Activated CD4-positive, alpha-beta T cell treated with anti-CD3 and anti-CD28 coated beads, Interleukin-2, amount 10 ng/mL, durations not matched to agents 7 days and 5 days (primary cell): ENCODE measurements at regions not wholly inside any gene's neighbourhood (a gene's known extent, or its start where the extent isn't known, plus 50 kb on each side); places are given as distances from the start of the nearest gene placed in this dataset.
A peak's percentile ranks its signal among the peaks of the same experiment; 100 is the strongest.
"Not testable (repeated sequence)": the region's sequence is repeated elsewhere in the genome, so short reads cannot be mapped to it uniquely, and the experiment has no call there.

Source experiments
- CTCF ChIA-PET: fragments of 350-600 bp; sonication (Branson Sonifier 250); formaldehyde crosslinking; loops from one replicate; lab custom pipeline; 2021; ENCODE audit warnings: antibody characterized with exemption; lab: Charles Lee
- POLR2A ChIA-PET: fragments of 350-600 bp; sonication (Branson Sonifier 250); formaldehyde crosslinking; loops from one replicate; lab custom pipeline; 2021; ENCODE audit warnings: antibody characterized with exemption; lab: Charles Lee
- DNase-seq: peaks from one replicate; pipeline ENCODE4 v3.0.0-alpha.2; 2020
- H3K27ac Mint-ChIP-seq: one replicate; pipeline ENCODE4 v1.8.0; 2021; ENCODE audit warnings: mild to moderate bottlenecking, moderate library complexity, mixed read lengths
- H3K27me3 Mint-ChIP-seq: one replicate; pipeline ENCODE4 v1.8.0; 2021; ENCODE audit warnings: mixed read lengths
- H3K36me3 Mint-ChIP-seq: one replicate; pipeline ENCODE4 v1.8.0; 2021; ENCODE audit warnings: low read depth, mixed read lengths
- H3K4me1 Mint-ChIP-seq: one replicate; pipeline ENCODE4 v1.8.0; 2021; ENCODE audit warnings: mixed read lengths
- H3K4me3 Mint-ChIP-seq: one replicate; pipeline ENCODE4 v1.8.0; 2021; ENCODE audit warnings: mild to moderate bottlenecking, moderate library complexity, mixed read lengths
- H3K9me3 Mint-ChIP-seq: one replicate; pipeline ENCODE4 v1.8.0; 2021; ENCODE audit warnings: mixed read lengths

- peaks cover 30% of the 10 kb centered on the region for H3K4me1 Mint-ChIP-seq
- ChIA-PET POLR2A (no interaction called here), CTCF (interaction anchor here (0.6 kb wide), 1 partner anchor 329 kb away, joined by 3 read pairs; no protein-coding TSS in a partner anchor)
- no peaks in the 10 kb centered on the region for H3K9me3 Mint-ChIP-seq
- no peak for DNase-seq
- no peaks in the 10 kb centered on the region for H3K36me3 Mint-ChIP-seq
- no peak overlapping the region for H3K4me3 Mint-ChIP-seq
- no peak overlapping the region for H3K27ac Mint-ChIP-seq
- no peaks in the 10 kb centered on the region for H3K27me3 Mint-ChIP-seq
These were observed 176.5 kb downstream of the PSMG1 start for GRCh38 chr21:39006571-39007311.

- Mint-ChIP-seq H3K4me3 (no peak overlapping the region), H3K9me3 (no peaks in the 10 kb centered on the region), H3K36me3 (no peaks in the 10 kb centered on the region), H3K4me1 (peaks cover 35% of the 10 kb centered on the region), H3K27me3 (no peaks in the 10 kb centered on the region), H3K27ac (no peak overlapping the region)
- ChIA-PET POLR2A (no interaction called here), CTCF (interaction anchor here (0.8 kb wide), 1 partner anchor 50 kb away, joined by 3 read pairs; no protein-coding TSS in a partner anchor)
- no peak for DNase-seq
These were observed 177.8 kb downstream of the PSMG1 start for GRCh38 chr21:39005502-39005787.

- ChIA-PET CTCF (no interaction called here), POLR2A (interaction anchor here (0.6 kb wide), 1 partner anchor 618 kb away, joined by 3 read pairs; no protein-coding TSS in a partner anchor)
- H3K9me3 Mint-ChIP-seq: no peaks in the 10 kb centered on the region
- no peaks in the 10 kb centered on the region for H3K36me3 Mint-ChIP-seq
- no peaks in the 10 kb centered on the region for H3K27me3 Mint-ChIP-seq
- peak overlapping the region; percentile 94 for H3K27ac Mint-ChIP-seq
- peak overlapping the region; percentile 26 for H3K4me3 Mint-ChIP-seq
- H3K4me1 Mint-ChIP-seq: peaks cover 36% of the 10 kb centered on the region
- peak; percentile 12 for DNase-seq
These were observed 178.4 kb downstream of the PSMG1 start for GRCh38 chr21:39004634-39005501.

- H3K4me3 Mint-ChIP-seq: no peak overlapping the region
These were observed 179.1 kb downstream of the PSMG1 start for GRCh38 chr21:39003982-39004633.

GRCh38 chr21:39001341-39001740 is 181.9 kb downstream of the PSMG1 start:
- Mint-ChIP-seq H3K4me1 (peaks cover 41% of the 10 kb centered on the region), H3K27ac (no peak overlapping the region)
- POLR2A ChIA-PET: no interaction called here

More at GRCh38 chr21:39003982-39004633, 179.1 kb downstream of the PSMG1 start:
- peaks cover 36% of the 10 kb centered on the region for H3K4me1 Mint-ChIP-seq
- peak overlapping the region; percentile 94 for H3K27ac Mint-ChIP-seq
- no peaks in the 10 kb centered on the region for H3K36me3 Mint-ChIP-seq
- ChIA-PET POLR2A (interaction anchor here (0.6 kb wide), 1 partner anchor 617 kb away, joined by 3 read pairs; no protein-coding TSS in a partner anchor), CTCF (interaction anchor here (0.7 to 1.5 kb wide), 2 partner anchors 18 to 22 kb away, joined by 3 to 5 read pairs; no protein-coding TSS in a partner anchor)
- H3K9me3 Mint-ChIP-seq: no peaks in the 10 kb centered on the region
- H3K27me3 Mint-ChIP-seq: no peaks in the 10 kb centered on the region
- DNase-seq: no peak

GRCh38 chr21:39000496-39000895 is 182.8 kb downstream of the PSMG1 start:
- POLR2A ChIA-PET: no interaction called here
- H3K9me3 Mint-ChIP-seq: no peaks in the 10 kb centered on the region

More at GRCh38 chr21:39001341-39001740, 181.9 kb downstream of the PSMG1 start:
- H3K9me3 Mint-ChIP-seq: no peaks in the 10 kb centered on the region
- no peak overlapping the region for H3K4me3 Mint-ChIP-seq
- H3K27me3 Mint-ChIP-seq: peaks cover 5% of the 10 kb centered on the region
- CTCF ChIA-PET: interaction anchor here (0.7 to 1.5 kb wide), 2 partner anchors 10 to 20 kb away, joined by 3 read pairs; no protein-coding TSS in a partner anchor
- no peaks in the 10 kb centered on the region for H3K36me3 Mint-ChIP-seq
- no peak for DNase-seq

GRCh38 chr21:38999161-38999560 is 184.1 kb downstream of the PSMG1 start:
- POLR2A ChIA-PET: no interaction called here
- Mint-ChIP-seq H3K27ac (no peak overlapping the region), H3K4me1 (peaks cover 25% of the 10 kb centered on the region), H3K27me3 (peaks cover 5% of the 10 kb centered on the region), H3K4me3 (no peak overlapping the region), H3K36me3 (no peaks in the 10 kb centered on the region), H3K9me3 (no peaks in the 10 kb centered on the region)
- DNase-seq: no peak
- CTCF ChIA-PET: no interaction called here

More at GRCh38 chr21:39000496-39000895, 182.8 kb downstream of the PSMG1 start:
- peaks cover 37% of the 10 kb centered on the region for H3K4me1 Mint-ChIP-seq
- no peaks in the 10 kb centered on the region for H3K36me3 Mint-ChIP-seq
- H3K27ac Mint-ChIP-seq: no peak overlapping the region
- CTCF ChIA-PET: interaction anchor here (1.0 to 1.7 kb wide), 2 partner anchors 12 to 14 kb away, joined by 3 to 6 read pairs; no protein-coding TSS in a partner anchor
- no peak for DNase-seq
- no peak overlapping the region for H3K4me3 Mint-ChIP-seq
- peaks cover 5% of the 10 kb centered on the region for H3K27me3 Mint-ChIP-seq

- H3K27ac Mint-ChIP-seq, H3K9me3 Mint-ChIP-seq, CTCF ChIA-PET, H3K36me3 Mint-ChIP-seq, DNase-seq, H3K4me3 Mint-ChIP-seq, POLR2A ChIA-PET, H3K27me3 Mint-ChIP-seq: not testable (repeated sequence)
- peaks cover 16% of the 10 kb centered on the region for H3K4me1 Mint-ChIP-seq
These were observed 185.0 kb downstream of the PSMG1 start for GRCh38 chr21:38998281-38998680.

- CTCF ChIA-PET: interaction anchor here (1.1 kb wide), 1 partner anchor 70 kb away, joined by 3 read pairs; no protein-coding TSS in a partner anchor
- H3K36me3 Mint-ChIP-seq, H3K27ac Mint-ChIP-seq, H3K27me3 Mint-ChIP-seq, H3K4me3 Mint-ChIP-seq, H3K9me3 Mint-ChIP-seq, DNase-seq, POLR2A ChIA-PET: not testable (repeated sequence)
- H3K4me1 Mint-ChIP-seq: peaks cover 15% of the 10 kb centered on the region
These were observed 185.4 kb downstream of the PSMG1 start for GRCh38 chr21:38997843-38998175.

- Mint-ChIP-seq H3K27ac (no peak overlapping the region), H3K27me3 (peaks cover 5% of the 10 kb centered on the region), H3K4me3 (no peak overlapping the region), H3K4me1 (peaks cover 15% of the 10 kb centered on the region), H3K9me3 (no peaks in the 10 kb centered on the region), H3K36me3 (no peaks in the 10 kb centered on the region)
- no peak for DNase-seq
- ChIA-PET CTCF (interaction anchor here (1.1 kb wide), 1 partner anchor 70 kb away, joined by 3 read pairs; no protein-coding TSS in a partner anchor), POLR2A (no interaction called here)
These were observed 186.0 kb downstream of the PSMG1 start for GRCh38 chr21:38997051-38997842.

GRCh38 chr21:38996355-38996754 is 186.9 kb downstream of the PSMG1 start:
- CTCF ChIA-PET: interaction anchor here (1.4 kb wide), 1 partner anchor 9 kb away, joined by 4 read pairs; no protein-coding TSS in a partner anchor
- H3K27ac Mint-ChIP-seq: no peak overlapping the region
- POLR2A ChIA-PET: no interaction called here

GRCh38 chr21:38995731-38996130 is 187.5 kb downstream of the PSMG1 start:
- Mint-ChIP-seq H3K4me1 (peaks cover 8% of the 10 kb centered on the region), H3K9me3 (no peaks in the 10 kb centered on the region), H3K27me3 (peaks cover 5% of the 10 kb centered on the region), H3K27ac (no peak overlapping the region), H3K4me3 (no peak overlapping the region), H3K36me3 (no peaks in the 10 kb centered on the region)
- ChIA-PET POLR2A (no interaction called here), CTCF (interaction anchor here (1.4 kb wide), 1 partner anchor 8 kb away, joined by 4 read pairs; no protein-coding TSS in a partner anchor)
- DNase-seq: no peak

More at GRCh38 chr21:38996355-38996754, 186.9 kb downstream of the PSMG1 start:
- H3K4me1 Mint-ChIP-seq: peaks cover 15% of the 10 kb centered on the region
- no peak overlapping the region for H3K4me3 Mint-ChIP-seq
- DNase-seq: no peak
- no peaks in the 10 kb centered on the region for H3K36me3 Mint-ChIP-seq
- peaks cover 5% of the 10 kb centered on the region for H3K27me3 Mint-ChIP-seq
- H3K9me3 Mint-ChIP-seq: no peaks in the 10 kb centered on the region
